SK-N-SH treated with all-trans-retinoic acid at 6 μM for 48 hours (cell line): ENCODE measurements at regions not wholly inside any gene's neighbourhood (a gene's known extent, or its start where the extent isn't known, plus 50 kb on each side); places are given as distances from the start of the nearest gene placed in this dataset.

Experiments
- ISL1 ChIP-seq: fragments of 250-450 bp; sonication (Bioruptor Pico); IDR thresholded peaks from 2 replicates; pipeline ENCODE4 v2.1.2; 2022; ENCODE audit warnings: mild to moderate bottlenecking, moderate library complexity
- OSR1 ChIP-seq: fragments of 250-450 bp; sonication (Bioruptor Pico); IDR thresholded peaks from 2 replicates; pipeline ENCODE4 v1.8.0; 2022; ENCODE audit warnings: moderate library complexity, mild to moderate bottlenecking, inconsistent platforms
- PATZ1 ChIP-seq: fragments of 250-450 bp; sonication (Bioruptor Pico); IDR thresholded peaks from 2 replicates; pipeline ENCODE4 v1.8.0; 2020; ENCODE audit warnings: mild to moderate bottlenecking, moderate library complexity, borderline replicate concordance
- SNAI2 ChIP-seq: fragments of 250-450 bp; sonication (Bioruptor Pico); IDR thresholded peaks from 2 replicates; pipeline ENCODE4 v1.5.0; 2020; ENCODE audit warnings: mild to moderate bottlenecking, moderate library complexity
- TCF4 ChIP-seq: fragments of 250-450 bp; sonication (Bioruptor Pico); IDR thresholded peaks from 2 replicates; pipeline ENCODE4 v1.8.0; 2021; ENCODE audit warnings: mild to moderate bottlenecking, moderate library complexity, borderline replicate concordance
- TOX ChIP-seq: fragments of 250-450 bp; sonication (Bioruptor Pico); IDR thresholded peaks from 2 replicates; pipeline ENCODE4 v1.8.0; 2021; ENCODE audit warnings: mild to moderate bottlenecking, moderate library complexity, borderline replicate concordance
- ZFP30 ChIP-seq: fragments of 450-650 bp; formaldehyde crosslinking; IDR thresholded peaks from 2 replicates; pipeline ENCODE4 v1.5.0; 2022; ENCODE audit warnings: mild to moderate bottlenecking, moderate library complexity
- ZNF8 ChIP-seq: fragments of 450-650 bp; formaldehyde crosslinking; IDR thresholded peaks from 2 replicates; pipeline ENCODE4 v1.5.0; 2020; ENCODE audit warnings: mild to moderate bottlenecking, moderate library complexity

GRCh38 chr4:115629270-115629669, 515.9 kb upstream of the NDST4 start:
- no peak for TF ChIP-seq TCF4 (CRISPR knock-in tag)
- TF ChIP-seq OSR1 (CRISPR knock-in tag): no peak
- no peak for TF ChIP-seq TOX (CRISPR knock-in tag)
- no peak for TF ChIP-seq ZNF8
- TF ChIP-seq SNAI2 (CRISPR knock-in tag): no peak
- no peak for TF ChIP-seq ZFP30 (CRISPR knock-in tag)
- TF ChIP-seq ISL1 (CRISPR knock-in tag): no peak
- no peak for TF ChIP-seq PATZ1
